DOHH2 (cell line): ENCODE measurements at regions not wholly inside any gene's neighbourhood (a gene's known extent, or its start where the extent isn't known, plus 50 kb on each side); places are given as distances from the start of the nearest gene placed in this dataset.

Experiments used
- H3F3A ChIP-seq: fragments of 200-600 bp; sonication (generic), shearing (Covaris generic); 2 replicates; pipeline ENCODE4 v1.6.0; 2016; ENCODE audit warnings: antibody characterized with exemption, mild to moderate bottlenecking; ENCODE audit not compliant: control insufficient read depth, insufficient read depth
- H3K27ac ChIP-seq: fragments of 200-600 bp; sonication (generic); 2 replicates; pipeline ENCODE4 v1.5.1; 2014; ENCODE audit warnings: low read depth, mild to moderate bottlenecking, low read length, moderate library complexity
- H3K27me3 ChIP-seq: fragments of 200-600 bp; sonication (generic); 2 replicates; pipeline ENCODE4 v1.6.1; 2014; ENCODE audit warnings: mild to moderate bottlenecking, low read length, mixed read lengths; ENCODE audit not compliant: control insufficient read depth
- H3K36me3 ChIP-seq: fragments of 200-600 bp; sonication (generic); 2 replicates; pipeline ENCODE4 v1.6.1; 2014; ENCODE audit warnings: mild to moderate bottlenecking, low read length, moderate library complexity, mixed read lengths; ENCODE audit not compliant: control insufficient read depth
- H3K4me1 ChIP-seq: fragments of 200-600 bp; sonication (generic); 2 replicates; pipeline ENCODE4 v1.6.1; 2014; ENCODE audit warnings: mild to moderate bottlenecking, low read length, mixed read lengths; ENCODE audit not compliant: control insufficient read depth
- H3K4me2 ChIP-seq: fragments of 200-600 bp; sonication (generic); 2 replicates; pipeline ENCODE4 v1.6.0; 2014; ENCODE audit warnings: mild to moderate bottlenecking, low read length, moderate library complexity
- H3K4me3 ChIP-seq: fragments of 200-600 bp; sonication (generic); 2 replicates; pipeline ENCODE4 v1.5.1; 2014; ENCODE audit warnings: mild to moderate bottlenecking, low read length, mixed read lengths
- H3K79me2 ChIP-seq: fragments of 200-600 bp; sonication (generic); 2 replicates; pipeline ENCODE4 v1.6.1; 2014; ENCODE audit warnings: mild to moderate bottlenecking, low read length, mixed read lengths; ENCODE audit not compliant: control insufficient read depth
- H3K9me2 ChIP-seq: fragments of 200-600 bp; sonication (generic); replicated peaks from 2 replicates; pipeline ENCODE4 v1.6.1; 2014; ENCODE audit warnings: mild to moderate bottlenecking, low read length, mixed read lengths; ENCODE audit not compliant: control insufficient read depth
- H3K9me3 ChIP-seq: fragments of 200-600 bp; sonication (generic); 2 replicates; pipeline ENCODE4 v1.6.1; 2014; ENCODE audit warnings: antibody characterized with exemption, low read length, mixed read lengths; ENCODE audit not compliant: control insufficient read depth, insufficient read depth
- H4K20me1 ChIP-seq: fragments of 200-600 bp; sonication (generic); 2 replicates; pipeline ENCODE4 v1.6.0; 2014; ENCODE audit warnings: low read depth, mild to moderate bottlenecking, antibody characterized with exemption, low read length, moderate library complexity; ENCODE audit not compliant: control insufficient read depth, insufficient read depth
- EZH2phosphoT487 ChIP-seq: fragments of 200-600 bp; sonication (generic); IDR thresholded peaks from 2 replicates; pipeline ENCODE4 v1.6.1; 2017; ENCODE audit warnings: borderline replicate concordance, mild to moderate bottlenecking, antibody characterized with exemption, low read length, moderate library complexity, mixed read lengths
- TF ChIP-seq, protein P1 (sequence below): fragments of 200-600 bp; sonication (generic); IDR thresholded peaks from one replicate; pipeline ENCODE4 v1.5.1; 2014; ENCODE audit warnings: antibody characterized with exemption, mild to moderate bottlenecking, low read depth, low read length; ENCODE audit not compliant: poor library complexity, severe bottlenecking

DNA sequence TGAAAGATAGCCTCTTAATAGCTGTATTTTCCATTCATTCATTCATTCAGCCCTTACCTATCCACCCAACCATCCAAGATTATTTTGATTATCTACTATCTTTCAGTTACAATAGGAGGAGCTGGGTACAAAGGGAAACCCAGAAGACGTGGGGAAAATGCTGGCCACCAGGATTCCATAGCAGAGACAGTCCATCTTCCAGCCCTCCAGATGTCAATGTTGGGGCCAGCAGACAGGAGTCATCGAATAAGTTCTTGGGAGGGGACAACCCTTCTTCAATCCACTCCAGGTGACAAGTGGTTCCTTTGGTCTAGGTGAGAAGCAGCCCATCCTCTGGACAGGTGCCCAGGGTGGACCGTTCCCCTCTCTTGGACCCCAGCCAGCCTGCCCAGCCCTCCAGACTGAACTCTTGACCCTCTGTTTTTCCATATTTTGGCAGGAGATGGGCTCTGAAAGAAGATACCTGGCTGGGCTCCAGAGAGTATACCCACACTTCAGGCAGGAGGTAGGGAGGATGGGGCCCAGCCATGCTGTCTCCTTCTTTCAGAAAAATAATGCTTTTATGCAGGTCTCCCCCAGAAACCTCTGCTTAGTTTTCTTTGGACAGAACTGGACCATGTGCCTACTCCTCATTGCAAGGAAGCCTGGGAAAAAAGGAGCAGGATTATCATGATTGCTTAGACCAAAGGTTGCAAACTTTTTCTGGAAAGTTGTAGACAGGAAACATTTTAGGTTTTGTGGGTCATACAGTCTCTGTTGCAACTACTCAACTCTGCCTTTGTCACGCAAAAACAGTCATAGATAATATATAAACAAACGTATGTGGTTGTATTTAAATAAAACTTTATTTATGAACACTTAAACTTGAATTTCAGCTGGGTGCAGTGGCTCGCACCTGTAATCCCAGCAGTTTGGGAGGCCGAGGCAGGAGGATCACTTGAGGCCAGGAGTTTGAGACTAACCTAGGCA, 95.5 kb upstream of the SMNDC1 start:
- Histone ChIP-seq H3K79me2 (no peaks in the 10 kb centered on the region), H3K9me2 (no peaks in the 10 kb centered on the region), H4K20me1 (no peaks in the 10 kb centered on the region), H3K27me3 (no peaks in the 10 kb centered on the region), H3K27ac (no peak overlapping the region), H3K36me3 (no peaks in the 10 kb centered on the region), H3K4me3 (no peak overlapping the region), H3K4me1 (no peaks in the 10 kb centered on the region), H3K9me3 (no peaks in the 10 kb centered on the region), H3K4me2 (no peak overlapping the region), H3F3A (no peaks in the 10 kb centered on the region)
- no peak for TF ChIP-seq EZH2phosphoT487
- TF ChIP-seq, protein P1, sequence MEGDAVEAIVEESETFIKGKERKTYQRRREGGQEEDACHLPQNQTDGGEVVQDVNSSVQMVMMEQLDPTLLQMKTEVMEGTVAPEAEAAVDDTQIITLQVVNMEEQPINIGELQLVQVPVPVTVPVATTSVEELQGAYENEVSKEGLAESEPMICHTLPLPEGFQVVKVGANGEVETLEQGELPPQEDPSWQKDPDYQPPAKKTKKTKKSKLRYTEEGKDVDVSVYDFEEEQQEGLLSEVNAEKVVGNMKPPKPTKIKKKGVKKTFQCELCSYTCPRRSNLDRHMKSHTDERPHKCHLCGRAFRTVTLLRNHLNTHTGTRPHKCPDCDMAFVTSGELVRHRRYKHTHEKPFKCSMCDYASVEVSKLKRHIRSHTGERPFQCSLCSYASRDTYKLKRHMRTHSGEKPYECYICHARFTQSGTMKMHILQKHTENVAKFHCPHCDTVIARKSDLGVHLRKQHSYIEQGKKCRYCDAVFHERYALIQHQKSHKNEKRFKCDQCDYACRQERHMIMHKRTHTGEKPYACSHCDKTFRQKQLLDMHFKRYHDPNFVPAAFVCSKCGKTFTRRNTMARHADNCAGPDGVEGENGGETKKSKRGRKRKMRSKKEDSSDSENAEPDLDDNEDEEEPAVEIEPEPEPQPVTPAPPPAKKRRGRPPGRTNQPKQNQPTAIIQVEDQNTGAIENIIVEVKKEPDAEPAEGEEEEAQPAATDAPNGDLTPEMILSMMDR = no peak

DNA sequence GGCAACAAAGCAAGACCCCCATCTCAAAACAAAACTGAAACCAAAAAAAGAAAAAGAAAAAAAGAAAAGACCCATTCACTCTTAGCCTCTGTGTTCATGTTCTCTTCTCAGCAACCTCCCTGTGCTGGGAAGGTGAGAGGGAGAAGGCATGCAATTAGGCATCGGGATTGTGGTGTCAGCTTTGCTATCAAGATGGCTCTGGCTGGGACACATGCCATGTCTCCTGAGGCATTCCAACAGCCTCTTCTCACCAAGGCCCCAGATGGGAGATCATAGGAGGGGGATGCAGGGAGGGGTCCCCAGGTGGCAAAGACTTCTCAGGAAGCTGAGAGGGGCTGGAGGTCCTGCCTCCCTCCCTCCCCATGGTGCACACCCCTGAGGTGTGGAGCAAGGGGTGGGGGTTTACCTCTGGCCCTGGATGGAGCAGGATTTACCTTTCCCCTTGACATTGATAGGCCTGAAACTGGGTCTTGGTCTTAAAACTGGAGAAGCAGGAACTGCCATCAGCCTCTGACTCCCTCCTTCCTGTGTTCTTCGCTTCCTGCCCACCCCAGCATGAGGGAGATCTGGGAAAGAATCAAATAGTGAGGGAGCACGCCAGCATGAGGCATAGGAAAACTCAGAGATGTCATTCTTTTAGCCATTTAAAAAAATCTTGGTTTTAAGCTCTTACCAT, 96.2 kb upstream of the DUSP5 start:
- Histone ChIP-seq H3K4me2 (no peak overlapping the region), H3K9me3 (no peaks in the 10 kb centered on the region), H3K9me2 (no peaks in the 10 kb centered on the region), H3K27ac (no peak overlapping the region), H3K4me3 (no peak overlapping the region), H3K79me2 (no peaks in the 10 kb centered on the region), H3K4me1 (no peaks in the 10 kb centered on the region), H3F3A (no peaks in the 10 kb centered on the region), H4K20me1 (no peaks in the 10 kb centered on the region), H3K27me3 (0 out of 2 replicates have a peak, but pooled peaks cover 1% of the 10 kb centered on the region), H3K36me3 (no peaks in the 10 kb centered on the region)
- no peak for TF ChIP-seq EZH2phosphoT487
- TF ChIP-seq, protein P1 = no peak

DNA sequence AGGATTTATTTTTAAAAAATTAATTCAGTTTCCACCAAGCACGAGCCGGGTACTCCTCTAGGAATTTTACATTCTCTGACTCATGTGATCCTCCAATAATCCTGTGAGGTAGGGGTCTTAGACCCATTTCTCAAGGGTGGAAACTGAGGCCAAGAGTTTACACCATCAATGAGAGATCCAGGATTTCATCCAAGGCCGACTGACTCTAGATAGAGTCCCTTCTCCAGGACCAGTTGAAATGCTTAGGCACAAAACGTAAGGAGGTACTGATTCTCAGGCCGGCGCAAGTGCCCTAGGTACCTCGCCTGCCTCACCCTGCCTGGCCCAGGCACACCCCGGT, 95.7 kb upstream of the DUSP5 start:
- Histone ChIP-seq H3K36me3 (no peaks in the 10 kb centered on the region), H3K9me3 (no peaks in the 10 kb centered on the region), H3K27ac (no peak overlapping the region), H3K4me1 (no peaks in the 10 kb centered on the region), H3K27me3 (0 out of 2 replicates have a peak, but pooled peaks cover 6% of the 10 kb centered on the region), H4K20me1 (no peaks in the 10 kb centered on the region), H3F3A (no peaks in the 10 kb centered on the region), H3K9me2 (no peaks in the 10 kb centered on the region), H3K4me3 (no peak overlapping the region), H3K4me2 (no peak overlapping the region), H3K79me2 (no peaks in the 10 kb centered on the region)
- TF ChIP-seq, protein P1 = no peak
- no peak for TF ChIP-seq EZH2phosphoT487
